GM19023 (cell line): ENCODE measurements at regions not wholly inside any gene's neighbourhood (a gene's known extent, or its start where the extent isn't known, plus 50 kb on each side); places are given as distances from the start of the nearest gene placed in this dataset.

Experiments used
- ATAC-seq: cut with Tn5 transposase; IDR thresholded peaks from one replicate; pipeline ENCODE4 v1.9.1; 2021; ENCODE audit warnings: mild to moderate bottlenecking, moderate library complexity; ENCODE audit not compliant: unreplicated experiment

DNA sequence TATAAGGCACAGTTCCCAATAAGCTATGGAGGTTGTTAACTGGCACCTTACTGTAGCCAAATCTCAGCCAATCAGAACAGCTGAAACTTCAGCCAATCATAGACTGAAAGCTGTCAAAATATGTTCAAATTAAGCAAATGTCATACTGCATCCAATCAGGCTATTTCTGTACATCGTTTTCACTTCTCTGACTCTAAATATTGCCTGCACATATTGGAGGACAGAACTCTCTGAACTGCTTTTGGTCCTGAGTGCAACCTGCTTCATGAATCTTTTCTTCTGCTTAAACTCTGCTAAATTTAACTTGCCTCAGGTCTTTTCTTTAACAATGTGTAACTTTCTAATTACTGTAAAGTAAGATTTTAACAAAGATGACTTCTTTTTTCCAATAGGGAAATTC lies 1198.9 kb upstream of the PCDH7 start:
- no peak for ATAC-seq

DNA sequence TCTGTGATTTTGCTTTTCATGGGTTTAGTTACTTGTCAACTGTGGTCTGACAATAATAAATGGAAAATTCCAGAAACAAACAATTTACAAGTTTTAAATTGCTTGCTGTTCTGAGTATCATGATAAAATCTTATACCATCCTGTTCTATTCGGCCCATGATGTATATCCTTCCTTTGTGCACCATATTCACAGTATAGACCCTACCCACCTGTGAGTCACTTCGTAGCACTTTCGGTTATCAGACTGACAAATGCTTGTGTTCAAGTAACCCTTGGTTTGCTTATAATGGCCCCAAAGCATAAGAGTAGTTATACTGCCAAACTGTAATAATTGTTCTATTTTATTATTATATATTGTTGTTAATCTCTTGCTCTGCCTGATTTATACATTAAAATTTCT lies 1183.4 kb upstream of the PCDH7 start:
- no peak for ATAC-seq

- no peak for ATAC-seq
Measured at GRCh38 chr4:29538889-29539646, 1181.1 kb upstream of the PCDH7 start.

- ATAC-seq: no peak
Measured at GRCh38 chr4:29540439-29541102, 1179.6 kb upstream of the PCDH7 start.

DNA sequence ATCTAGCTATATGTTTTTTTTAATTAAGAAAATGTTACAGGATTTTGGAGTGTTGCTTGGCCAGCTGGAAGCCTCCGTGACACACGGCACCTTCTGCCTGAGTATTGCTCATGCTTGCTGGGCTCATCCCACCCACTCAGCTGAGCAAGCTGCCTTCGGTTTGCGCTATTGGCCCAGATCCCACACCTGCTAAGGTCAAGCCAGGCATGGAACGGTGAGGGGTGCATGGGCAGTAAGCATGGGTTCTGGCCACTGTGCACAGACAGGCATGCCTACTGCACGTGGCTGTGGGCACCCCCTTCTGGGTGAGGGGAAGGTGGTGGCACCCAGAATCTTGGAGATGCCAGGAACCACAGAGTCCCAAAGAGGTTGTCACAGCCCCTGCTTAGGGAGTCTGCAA lies 1178.4 kb upstream of the PCDH7 start:
- ATAC-seq: no peak

DNA sequence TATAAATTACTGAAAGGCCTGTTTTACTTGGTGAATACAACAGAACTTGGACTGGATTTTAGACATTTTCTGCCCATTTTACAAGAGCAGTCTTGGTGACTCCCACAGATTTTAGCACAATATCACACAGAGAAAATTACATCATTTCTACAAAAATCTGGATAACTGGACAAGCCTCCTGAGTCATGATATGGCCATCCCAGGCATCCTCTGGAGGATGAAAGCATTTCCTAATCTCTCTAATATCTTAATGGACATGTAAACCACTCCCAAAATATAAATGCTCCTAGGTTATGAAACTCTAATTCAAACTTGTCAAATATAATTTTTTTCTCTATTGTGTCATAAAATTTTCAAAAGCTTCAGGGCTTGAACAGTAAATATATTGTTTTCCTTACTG lies 1170.8 kb upstream of the PCDH7 start:
- ATAC-seq: no peak

DNA sequence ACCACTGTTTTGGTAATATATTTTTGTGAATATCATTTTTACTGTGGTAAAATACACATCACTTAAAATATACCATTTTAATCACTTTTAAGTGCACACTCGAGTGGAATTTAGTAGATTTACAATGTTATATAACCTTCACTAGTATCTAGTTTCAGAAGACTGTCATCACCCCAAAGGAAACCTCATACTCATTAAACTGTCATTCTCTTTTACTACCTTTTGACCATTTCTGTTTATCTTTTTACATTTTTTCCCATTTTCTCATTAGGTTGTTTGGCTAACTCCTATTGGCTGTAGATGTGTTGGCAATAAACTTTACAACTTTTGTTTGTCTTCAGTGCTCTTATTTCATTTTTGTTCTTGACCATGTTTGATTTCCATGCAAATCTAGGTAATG lies 1168.3 kb upstream of the PCDH7 start:
- ATAC-seq: no peak

DNA sequence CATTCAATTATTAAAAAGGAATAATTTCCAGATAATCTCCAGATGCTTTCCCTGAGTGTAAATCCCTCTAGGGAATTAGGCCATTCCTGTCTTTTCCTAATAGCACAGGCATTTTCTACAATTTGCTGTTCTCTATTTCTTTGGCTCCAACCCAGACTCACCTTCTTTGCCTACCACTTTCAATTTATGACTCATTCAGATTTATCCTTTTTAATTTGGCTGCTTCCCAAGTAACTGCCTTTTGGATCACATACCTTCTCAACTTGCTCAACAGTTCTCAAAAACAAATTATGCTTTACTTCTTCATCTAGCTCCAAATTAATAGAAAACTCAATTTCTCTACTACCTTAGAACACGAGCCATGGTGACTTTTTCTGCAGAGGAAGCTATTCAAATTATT lies 1166.3 kb upstream of the PCDH7 start:
- no peak for ATAC-seq

- no peak for ATAC-seq
Measured at GRCh38 chr4:29558789-29559188, 1161.4 kb upstream of the PCDH7 start.

- ATAC-seq: no peak
Measured at GRCh38 chr4:29559286-29559685, 1160.9 kb upstream of the PCDH7 start.

DNA sequence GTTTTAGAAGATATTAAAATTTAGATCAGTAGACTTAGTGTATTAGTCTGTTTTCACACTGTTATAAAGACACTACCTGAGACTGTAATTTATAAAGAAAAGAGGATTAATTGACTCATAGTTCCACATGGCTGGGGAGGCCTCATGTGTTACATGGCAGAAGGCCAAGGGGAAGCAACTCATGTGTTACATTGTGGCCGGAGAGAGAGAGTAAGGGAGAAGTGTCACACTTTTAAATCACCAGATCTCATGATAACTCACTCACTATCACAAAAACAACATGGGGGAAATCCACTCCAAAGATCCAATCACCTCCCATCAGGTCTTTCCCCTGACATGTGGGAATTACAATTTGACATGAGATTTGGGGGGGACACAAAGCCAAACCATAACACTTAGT lies 1159.7 kb upstream of the PCDH7 start:
- no peak for ATAC-seq

DNA sequence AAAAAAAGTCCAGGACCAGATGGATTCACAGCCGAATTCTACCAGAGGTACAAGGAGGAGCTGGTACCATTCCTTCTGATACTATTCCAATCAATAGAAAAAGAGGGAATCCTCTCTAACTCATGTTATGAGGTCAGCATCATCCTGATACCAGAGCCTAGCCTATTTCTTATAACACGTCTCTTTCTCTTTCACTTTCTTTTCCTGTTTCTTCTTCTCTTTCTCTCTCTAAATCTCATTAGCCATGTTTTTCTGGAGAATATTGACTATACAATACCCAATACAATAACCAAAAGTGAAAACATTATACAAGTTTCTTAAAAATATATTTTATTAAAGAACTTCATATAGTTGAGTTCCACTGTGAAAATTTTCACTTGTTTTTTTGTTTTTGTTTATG lies 1154.9 kb upstream of the PCDH7 start:
- no peak for ATAC-seq

DNA sequence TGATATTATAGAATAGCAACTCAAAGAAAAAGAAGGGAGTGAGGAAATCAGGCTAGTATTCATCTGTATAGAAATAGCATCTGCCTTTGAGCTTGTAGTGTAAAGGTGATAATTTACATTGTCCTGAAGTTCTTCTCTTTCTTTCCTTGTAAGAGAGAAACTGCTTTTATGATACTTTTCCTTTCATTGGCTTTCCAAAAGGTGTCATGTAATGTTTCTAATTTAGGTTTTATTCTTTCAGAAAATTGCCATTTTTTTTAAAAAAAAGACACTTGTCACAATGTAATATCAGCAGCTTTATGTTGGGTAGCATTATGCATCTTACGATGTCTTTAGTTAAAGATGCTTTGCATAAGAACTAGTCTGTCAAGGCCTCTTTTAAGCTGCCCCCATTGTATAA lies 1153.8 kb upstream of the PCDH7 start:
- no peak for ATAC-seq

DNA sequence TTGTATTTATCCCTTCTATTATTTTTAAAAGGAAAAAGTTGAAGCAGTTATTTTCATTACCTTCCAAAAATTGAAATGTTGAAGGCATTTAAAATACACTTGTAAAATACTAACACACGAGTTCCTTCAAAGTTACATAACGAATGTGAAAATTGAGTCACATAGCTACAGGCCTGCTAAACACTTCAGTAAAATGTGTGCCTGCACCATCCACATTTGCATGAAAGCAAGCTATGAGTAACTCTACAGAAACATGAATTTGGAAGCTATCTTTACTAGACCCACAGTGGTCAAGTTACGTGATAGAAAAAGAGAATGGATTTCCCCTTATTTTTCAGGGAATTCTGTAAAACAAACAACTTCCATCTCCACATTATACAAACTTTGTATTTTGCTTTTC lies 1148.8 kb upstream of the PCDH7 start:
- ATAC-seq: no peak

DNA sequence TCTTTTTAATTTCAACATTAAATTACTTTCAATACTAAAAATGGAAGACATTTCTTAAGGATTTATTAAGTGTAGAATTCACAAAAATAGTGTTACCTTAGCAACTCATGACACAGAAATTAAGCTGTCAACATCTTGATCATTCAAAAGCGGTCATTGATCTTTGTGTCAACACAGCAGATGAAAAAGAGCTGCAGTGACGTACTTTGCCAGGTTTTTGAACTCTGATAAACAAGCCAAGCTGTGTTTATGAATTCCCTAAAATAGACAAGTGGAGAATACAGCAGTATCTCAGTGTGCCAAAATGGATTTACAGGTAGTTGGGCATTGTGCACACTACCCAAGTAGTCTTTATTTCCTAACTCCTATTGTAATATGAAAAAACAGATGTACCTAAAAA lies 1141.8 kb upstream of the PCDH7 start:
- no peak for ATAC-seq

GRCh38 chr4:29581457-29581856 lies 1138.7 kb upstream of the PCDH7 start:
- ATAC-seq: no peak

GRCh38 chr4:29588617-29589016 lies 1131.6 kb upstream of the PCDH7 start:
- ATAC-seq: no peak

DNA sequence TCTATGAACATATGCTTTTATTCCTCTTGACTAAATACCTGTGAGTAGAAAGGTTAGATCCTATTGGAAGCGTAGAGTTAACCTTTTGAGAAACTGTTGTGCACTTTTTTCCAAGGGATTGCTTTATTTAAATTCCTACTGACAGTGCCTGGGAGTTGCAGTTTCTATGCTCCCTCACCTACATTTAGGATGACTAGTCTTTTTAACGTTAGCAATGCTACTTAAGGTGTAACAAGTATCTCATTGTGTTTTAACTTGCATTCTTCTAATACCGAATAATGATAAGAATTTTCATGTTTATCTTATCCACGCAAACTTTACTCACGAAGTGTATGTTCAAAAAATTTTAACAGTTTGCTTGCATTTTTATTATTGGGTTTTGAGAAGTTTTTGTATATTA lies 1123.9 kb upstream of the PCDH7 start:
- no peak for ATAC-seq

- no peak for ATAC-seq
Measured at GRCh38 chr4:29619168-29619567, 1101.0 kb upstream of the PCDH7 start.

DNA sequence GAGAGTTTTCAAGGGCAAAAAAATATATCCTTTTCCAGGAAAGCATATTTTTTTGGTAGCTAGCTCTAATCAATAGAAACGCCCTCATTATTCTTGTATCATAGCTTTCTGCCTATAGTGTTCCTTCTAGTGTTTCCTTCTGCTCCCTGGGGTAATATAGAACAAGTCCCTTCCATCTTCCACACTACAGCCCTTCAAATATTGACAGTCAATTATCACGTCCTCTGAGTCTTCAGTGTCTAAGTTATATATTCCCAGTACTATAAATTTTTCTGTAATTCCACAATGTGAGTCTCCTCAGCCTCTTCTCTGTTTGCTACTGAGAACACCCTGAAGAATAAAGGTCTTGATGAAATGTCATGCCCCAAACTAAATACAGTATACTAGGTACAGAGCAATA lies 1088.0 kb upstream of the PCDH7 start:
- no peak for ATAC-seq

- ATAC-seq: no peak
Measured at GRCh38 chr4:29636961-29637360, 1083.2 kb upstream of the PCDH7 start.

DNA sequence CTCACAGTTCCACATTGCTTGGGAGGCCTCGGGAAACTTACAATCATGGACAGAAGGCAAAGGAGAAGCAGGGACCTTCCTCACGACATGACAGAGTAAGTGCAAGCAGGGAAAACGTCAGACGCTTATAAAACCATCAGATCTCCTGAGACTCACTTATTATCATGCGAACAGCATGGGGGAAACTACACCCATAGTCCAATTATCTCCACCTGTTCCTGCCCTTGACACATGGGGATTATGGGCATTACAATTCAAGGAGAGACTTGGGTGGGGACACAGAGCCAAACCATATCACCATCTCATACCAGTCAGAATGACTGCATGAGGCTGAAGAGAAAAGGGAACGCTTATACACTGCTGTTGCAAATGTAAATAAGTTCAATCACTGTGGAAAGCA lies 1066.9 kb upstream of the PCDH7 start:
- ATAC-seq: no peak

DNA sequence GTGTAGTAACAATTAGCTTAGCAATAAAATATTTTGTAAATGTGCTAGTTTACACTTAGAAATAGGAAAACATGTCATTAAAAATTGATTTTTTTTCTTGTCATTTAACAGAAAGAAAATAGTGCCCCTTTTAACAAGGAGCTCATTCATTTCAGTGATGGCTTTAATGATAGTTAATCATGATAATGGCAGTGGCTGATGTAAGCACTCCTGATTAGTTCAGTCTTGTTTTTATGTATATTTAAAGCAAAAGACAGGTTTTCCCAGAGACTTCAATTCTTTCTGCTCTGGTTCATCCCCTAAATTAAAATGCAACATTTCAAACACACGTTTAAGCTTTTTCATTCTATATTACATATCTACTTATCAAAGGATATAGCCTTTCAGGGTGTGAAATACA lies 1039.5 kb upstream of the PCDH7 start:
- no peak for ATAC-seq
